HepG2 (cell line): ENCODE measurements at regions not wholly inside any gene's neighbourhood (a gene's known extent, or its start where the extent isn't known, plus 50 kb on each side); places are given as distances from the start of the nearest gene placed in this dataset.

Source experiments
- ZNF703 ChIP-seq: sonication (generic); formaldehyde crosslinking; IDR thresholded peaks from 2 replicates; pipeline ENCODE4 v1.5.1; 2020; ENCODE audit warnings: missing genetic modification reagents, mild to moderate bottlenecking, moderate library complexity, borderline replicate concordance
- ZNF770 ChIP-seq: sonication (generic); formaldehyde crosslinking; IDR thresholded peaks from 2 replicates; pipeline ENCODE4 v1.5.0; 2020; ENCODE audit warnings: mild to moderate bottlenecking, missing genetic modification reagents
- TF ChIP-seq, protein P1 (sequence below): sonication (generic); formaldehyde crosslinking; IDR thresholded peaks from 2 replicates; pipeline ENCODE4 v1.4.0; 2020; ENCODE audit warnings: missing genetic modification reagents, mild to moderate bottlenecking, borderline replicate concordance
- TF ChIP-seq, protein P2 (sequence below): IDR thresholded peaks from 2 replicates; pipeline ENCODE4 v1.6.1; 2016; ENCODE audit warnings: control low read depth
- TF ChIP-seq, protein P3 (sequence below): IDR thresholded peaks from 2 replicates; pipeline ENCODE4 v1.6.1; 2016; ENCODE audit warnings: low read depth, control low read depth

DNA sequence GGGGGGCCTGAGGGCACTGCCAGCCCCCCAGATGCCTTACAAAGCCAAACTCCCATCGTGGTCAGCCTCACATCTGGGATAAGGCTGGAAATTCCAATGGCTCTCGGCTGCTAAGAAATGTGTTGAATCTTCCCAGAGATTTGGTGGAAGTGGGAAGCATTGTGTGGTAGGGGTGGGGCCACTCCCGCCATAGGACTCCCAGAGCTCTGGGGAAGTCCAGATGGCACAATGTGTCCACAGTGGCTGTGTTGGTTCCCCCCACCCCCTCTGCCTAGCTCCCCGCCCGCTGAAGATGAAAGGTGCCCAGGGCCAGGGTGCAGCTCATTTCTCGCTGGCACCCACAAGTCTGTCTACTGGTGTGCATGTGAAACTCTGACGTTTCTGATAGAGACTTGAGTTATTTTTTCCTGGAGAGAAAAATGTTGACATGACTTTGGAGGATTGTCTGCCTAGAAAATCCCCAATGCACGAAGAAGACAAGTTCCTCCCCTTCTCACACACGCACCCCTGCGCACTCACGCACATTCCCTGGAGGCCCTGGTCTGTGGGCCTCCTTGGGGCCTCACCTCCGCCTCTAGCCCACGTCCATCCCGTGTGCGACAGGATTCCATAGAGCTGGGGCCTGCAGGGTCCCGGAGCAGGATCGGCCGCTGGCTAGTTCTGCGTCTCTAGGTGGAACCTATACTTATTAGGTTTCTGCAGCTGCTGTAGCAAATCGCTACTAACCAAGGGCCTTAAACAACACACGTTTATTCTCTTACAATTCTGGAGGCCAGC is 199.1 kb downstream of the ZFP36L2 start (continued):
- TF ChIP-seq ZNF703 (CRISPR knock-in tag) (no peak), ZNF770 (CRISPR knock-in tag) (no peak)
- TF ChIP-seq, protein P1, sequence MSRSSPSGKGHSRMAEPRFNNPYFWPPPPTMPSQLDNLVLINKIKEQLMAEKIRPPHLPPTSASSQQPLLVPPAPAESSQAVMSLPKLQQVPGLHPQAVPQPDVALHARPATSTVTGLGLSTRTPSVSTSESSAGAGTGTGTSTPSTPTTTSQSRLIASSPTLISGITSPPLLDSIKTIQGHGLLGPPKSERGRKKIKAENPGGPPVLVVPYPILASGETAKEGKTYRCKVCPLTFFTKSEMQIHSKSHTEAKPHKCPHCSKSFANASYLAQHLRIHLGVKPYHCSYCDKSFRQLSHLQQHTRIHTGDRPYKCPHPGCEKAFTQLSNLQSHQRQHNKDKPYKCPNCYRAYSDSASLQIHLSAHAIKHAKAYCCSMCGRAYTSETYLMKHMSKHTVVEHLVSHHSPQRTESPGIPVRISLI (CRISPR knock-in tag) = no peak
- TF ChIP-seq, protein P2, sequence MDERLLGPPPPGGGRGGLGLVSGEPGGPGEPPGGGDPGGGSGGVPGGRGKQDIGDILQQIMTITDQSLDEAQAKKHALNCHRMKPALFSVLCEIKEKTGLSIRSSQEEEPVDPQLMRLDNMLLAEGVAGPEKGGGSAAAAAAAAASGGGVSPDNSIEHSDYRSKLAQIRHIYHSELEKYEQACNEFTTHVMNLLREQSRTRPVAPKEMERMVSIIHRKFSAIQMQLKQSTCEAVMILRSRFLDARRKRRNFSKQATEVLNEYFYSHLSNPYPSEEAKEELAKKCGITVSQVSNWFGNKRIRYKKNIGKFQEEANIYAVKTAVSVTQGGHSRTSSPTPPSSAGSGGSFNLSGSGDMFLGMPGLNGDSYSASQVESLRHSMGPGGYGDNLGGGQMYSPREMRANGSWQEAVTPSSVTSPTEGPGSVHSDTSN (CRISPR knock-in tag) = no peak
- TF ChIP-seq, protein P3, sequence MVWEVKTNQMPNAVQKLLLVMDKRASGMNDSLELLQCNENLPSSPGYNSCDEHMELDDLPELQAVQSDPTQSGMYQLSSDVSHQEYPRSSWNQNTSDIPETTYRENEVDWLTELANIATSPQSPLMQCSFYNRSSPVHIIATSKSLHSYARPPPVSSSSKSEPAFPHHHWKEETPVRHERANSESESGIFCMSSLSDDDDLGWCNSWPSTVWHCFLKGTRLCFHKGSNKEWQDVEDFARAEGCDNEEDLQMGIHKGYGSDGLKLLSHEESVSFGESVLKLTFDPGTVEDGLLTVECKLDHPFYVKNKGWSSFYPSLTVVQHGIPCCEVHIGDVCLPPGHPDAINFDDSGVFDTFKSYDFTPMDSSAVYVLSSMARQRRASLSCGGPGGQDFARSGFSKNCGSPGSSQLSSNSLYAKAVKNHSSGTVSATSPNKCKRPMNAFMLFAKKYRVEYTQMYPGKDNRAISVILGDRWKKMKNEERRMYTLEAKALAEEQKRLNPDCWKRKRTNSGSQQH (CRISPR knock-in tag) = no peak
